ENCODE measurements at regions not wholly inside any gene's neighbourhood (a gene's known extent, or its start where the extent isn't known, plus 50 kb on each side); places are given as distances from the start of the nearest gene placed in this dataset.

GRCh38 chrX:107396235-107396634 lies 53.2 kb upstream of the FRMPD3 start:
- TF ChIP-seq CTCF (conservative IDR thresholded peaks at IDR 0.05) (no peak), EZH2 (IDR thresholded peaks at IDR 0.05; ENCODE audit: low read depth) (no peak)
